Body of pancreas (tissue), 4 donors: ENCODE measurements at regions not wholly inside any gene's neighbourhood (a gene's known extent, or its start where the extent isn't known, plus 50 kb on each side); places are given as distances from the start of the nearest gene placed in this dataset.

Experiments used
- ATAC-seq: fragments of 150-250 bp; one replicate; pipeline ENCODE4 v1.9.1; 2016
- DNase-seq, 4 donors: peaks; one replicate each; pipeline ENCODE4 v3.0.0-alpha.2; 2019
- H3K27ac ChIP-seq, 4 donors: fragments of 200-600 bp; sonication (generic); 1 replicate in 3 of 4; 2 replicates in 1 of 4; pipeline versions ENCODE4 v1.5.1 to v1.6.1; 2016 to 2019; ENCODE audit warnings: mild to moderate bottlenecking in 1 of 4, mixed read lengths in 1 of 4, moderate library complexity in 1 of 4
- H3K27me3 ChIP-seq, 2 donors: fragments of 200-600 bp; sonication (generic); one replicate each; pipeline ENCODE4 v1.6.0; 2016; ENCODE audit warnings: mild to moderate bottlenecking in 1 of 2
- H3K36me3 ChIP-seq, 2 donors: fragments of 200-600 bp; sonication (generic); replicated peaks in 1 of 2; 2 replicates each; pipeline ENCODE4 v1.5.1; 2016; ENCODE audit warnings: low read depth in 2 of 2; ENCODE audit not compliant: insufficient read depth in 1 of 2
- H3K4me1 ChIP-seq: fragments of 200-600 bp; sonication (generic); one replicate; pipeline ENCODE4 v1.6.0; 2016
- H3K4me3 ChIP-seq, 2 donors: fragments of 200-600 bp; sonication (generic); 1 replicate in 1 of 2; 2 replicates in 1 of 2; pipeline ENCODE4 v1.5.1; 2016 to 2019
- H3K9me3 ChIP-seq, 3 donors: fragments of 200-600 bp; sonication (generic); 1 replicate in 2 of 3; 2 replicates in 1 of 3; pipeline ENCODE4 v1.5.1; 2016
- CTCF ChIP-seq, 7 experiments: fragments of 450-650 bp in 4 of 7; fragments of 200-600 bp in 3 of 7; sonication (generic) in 3 of 7; IDR thresholded peaks; one replicate each; pipeline ENCODE4 v1.5.1; 2016 to 2019; ENCODE audit warnings: antibody characterized with exemption in 7 of 7
- POLR2A ChIP-seq, 3 donors: fragments of 450-650 bp; IDR thresholded peaks; one replicate each; pipeline ENCODE4 v1.6.1; 2016; ENCODE audit warnings: antibody characterized with exemption in 3 of 3, mild to moderate bottlenecking in 2 of 3
- WGBS, 2 donors: methylation state at CpG; one replicate each; pipeline ENCODE4 v1.1.5; 2017; 5-methylcytosine and 5-hydroxymethylcytosine counted together
- intact Hi-C: fragments of 100-400 bp; cut with DNase I; formaldehyde crosslinking; loops from one replicate; pipeline ENCODE4 v1.15.1; 2023

DNA sequence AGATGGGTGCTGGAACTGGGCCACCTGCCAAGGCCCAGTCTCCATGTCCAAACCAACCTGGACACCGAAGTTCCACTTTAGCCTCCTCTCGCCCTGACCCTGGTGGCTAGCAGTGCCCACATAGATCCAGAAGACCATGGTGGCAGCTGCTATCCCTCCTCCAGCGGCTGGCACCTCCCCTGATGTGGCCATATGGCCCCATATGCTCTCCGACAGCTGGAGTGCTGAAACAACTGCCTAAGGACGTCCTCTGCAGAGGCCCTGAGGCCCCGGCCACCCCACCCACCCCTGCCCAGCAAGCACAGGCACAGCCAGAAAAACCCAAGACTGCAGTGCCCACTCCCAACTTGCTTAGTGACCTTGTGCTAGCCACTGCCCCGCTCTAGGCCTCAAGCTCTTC lies 182.3 kb upstream of the LINGO1 start:
- ATAC-seq, result no peak
- no peaks in the 10 kb centered on the region for H3K9me3 ChIP-seq
- peaks cover 13% of the 10 kb centered on the region for H3K4me1 ChIP-seq
- WGBS, 2 donors, result 80 to 83% methylated on average over 1 to 7 of the region's 7 CpGs
- peaks cover 0 to 9% of the 10 kb centered on the region in 2 donors for H3K27me3 ChIP-seq
- no peak overlapping the region for H3K27ac ChIP-seq
- no peak for DNase-seq
- H3K36me3 ChIP-seq, result no peaks in the 10 kb centered on the region
- no peak for TF ChIP-seq CTCF (IDR thresholded peaks at IDR 0.05)
- TF ChIP-seq POLR2A (IDR thresholded peaks at IDR 0.05), result no peak
- intact Hi-C loops, result no loop called here
- H3K4me3 ChIP-seq, result no peak overlapping the region

DNA sequence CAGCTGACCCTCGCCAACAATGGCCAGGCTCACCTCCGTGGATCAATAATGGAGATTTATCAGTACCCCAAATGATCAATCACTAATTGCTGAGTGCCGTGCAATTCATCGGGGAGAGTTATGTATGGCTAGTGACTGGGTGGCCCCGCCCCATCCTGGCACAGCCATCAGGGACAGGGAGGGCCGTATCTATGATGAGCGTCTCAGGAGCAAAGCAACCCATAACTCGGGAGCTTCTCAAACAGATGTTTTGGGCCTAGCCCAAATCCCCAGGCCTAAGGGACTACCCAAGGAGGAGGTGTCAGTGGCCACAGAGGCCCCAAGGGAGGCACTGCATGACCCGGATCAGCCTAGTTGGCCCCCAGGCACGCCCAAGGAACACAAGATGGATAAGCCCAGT lies 180.0 kb upstream of the LINGO1 start:
- Histone ChIP-seq H3K36me3 (no peaks in the 10 kb centered on the region), H3K27me3 (no peaks in the 10 kb centered on the region)
- no peak for ATAC-seq

GRCh38 chr15:77811270-77811669 lies 178.6 kb upstream of the LINGO1 start:
- DNase-seq, result no peak
- 43 to 46% methylated on average over 4 to 5 of the region's 5 CpGs for WGBS, 2 donors
- Histone ChIP-seq H3K27ac (no peak overlapping the region), H3K9me3 (no peaks in the 10 kb centered on the region), H3K4me3 (no peak overlapping the region), H3K27me3 (no peaks in the 10 kb centered on the region), H3K4me1 (no peaks in the 10 kb centered on the region), H3K36me3 (no peaks in the 10 kb centered on the region)
- ATAC-seq, result no peak
- intact Hi-C loops, result no loop called here
- TF ChIP-seq CTCF (IDR thresholded peaks at IDR 0.05) (no peak), POLR2A (IDR thresholded peaks at IDR 0.05) (no peak)

More for the DNA sequence above, 180.0 kb upstream of the LINGO1 start:
- H3K27ac ChIP-seq, result no peak overlapping the region
- no peaks in the 10 kb centered on the region for H3K4me1 ChIP-seq
- no peaks in the 10 kb centered on the region for H3K9me3 ChIP-seq
- TF ChIP-seq CTCF (IDR thresholded peaks at IDR 0.05), result no peak
- TF ChIP-seq POLR2A (IDR thresholded peaks at IDR 0.05), result no peak
- intact Hi-C loops, result no loop called here
- no peak overlapping the region for H3K4me3 ChIP-seq
- DNase-seq, result no peak
- 75% methylated on average over 6 to 10 of the region's 10 CpGs for WGBS, 2 donors

DNA sequence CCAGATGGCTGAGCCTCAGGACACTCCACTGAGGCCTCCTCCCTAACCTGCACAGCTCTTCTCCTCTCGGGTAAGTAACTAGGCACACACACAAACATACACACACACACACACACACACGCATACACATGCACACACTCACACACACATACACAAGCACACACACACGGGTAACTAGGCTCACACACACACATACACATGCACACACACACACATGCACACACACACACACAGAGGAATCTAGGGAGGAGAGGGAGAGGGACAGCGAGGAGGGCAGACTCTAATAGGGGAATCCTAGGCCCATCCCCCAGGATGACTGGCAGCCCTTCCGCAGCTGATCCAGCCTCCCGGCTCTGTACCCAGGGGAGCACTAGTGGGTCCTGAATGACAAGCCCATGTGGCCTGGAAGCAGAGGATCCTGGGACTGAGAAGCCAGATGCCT lies 177.4 kb upstream of the LINGO1 start:
- no peak for ATAC-seq
- Histone ChIP-seq H3K4me3 (no peak overlapping the region), H3K27me3 (no peaks in the 10 kb centered on the region), H3K9me3 (no peaks in the 10 kb centered on the region), H3K36me3 (no peaks in the 10 kb centered on the region), H3K27ac (no peak overlapping the region), H3K4me1 (no peaks in the 10 kb centered on the region)
- intact Hi-C loops, result no loop called here
- TF ChIP-seq POLR2A (IDR thresholded peaks at IDR 0.05), result no peak
- TF ChIP-seq CTCF (IDR thresholded peaks at IDR 0.05), result no peak
- WGBS, 2 donors, result 69 to 78% methylated on average over 3 to 6 of the region's 6 CpGs
- no peak for DNase-seq

DNA sequence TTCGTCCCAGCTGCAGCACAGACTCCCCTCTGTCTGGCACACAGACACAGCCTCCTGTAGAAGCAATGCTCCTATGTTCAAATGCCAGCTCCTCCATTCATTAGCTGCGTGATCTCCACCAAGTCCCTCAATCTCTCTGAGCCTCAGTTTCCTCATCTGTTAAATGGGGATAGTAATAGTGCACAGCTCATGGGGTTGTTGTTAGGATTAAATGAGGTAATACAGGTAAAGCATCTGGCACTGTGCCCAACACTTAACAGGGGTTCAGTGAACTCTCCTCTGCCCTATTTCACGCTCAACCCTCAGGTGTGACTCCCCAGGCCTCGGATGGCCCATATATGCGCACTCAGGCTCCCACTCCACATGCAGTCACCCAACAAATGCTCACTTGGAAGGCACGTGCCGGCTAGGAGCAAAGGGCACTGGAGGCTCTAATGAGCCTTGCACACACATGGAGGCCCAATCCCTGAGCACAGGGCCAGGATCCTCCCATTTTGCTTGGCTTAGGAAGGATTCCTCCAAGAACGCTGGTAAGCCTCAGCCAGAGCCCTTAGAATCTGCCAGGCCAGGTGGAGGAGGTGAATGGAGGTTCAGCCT lies 176.0 kb upstream of the LINGO1 start:
- H3K27me3 ChIP-seq, result no peaks in the 10 kb centered on the region
- no peak overlapping the region for H3K4me3 ChIP-seq
- no peak overlapping the region for H3K27ac ChIP-seq
- no peaks in the 10 kb centered on the region for H3K36me3 ChIP-seq
- no peaks in the 10 kb centered on the region for H3K4me1 ChIP-seq
- TF ChIP-seq POLR2A (IDR thresholded peaks at IDR 0.05) (no peak), CTCF (IDR thresholded peaks at IDR 0.05) (no peak)
- no peaks in the 10 kb centered on the region for H3K9me3 ChIP-seq
- DNase-seq (no peak), ATAC-seq (no peak)
- intact Hi-C loops, result no loop called here
- WGBS, 2 donors, result 84 to 90% methylated on average over 8 of the region's 8 CpGs
